PC-3 (cell line): ENCODE measurements at regions not wholly inside any gene's neighbourhood (a gene's known extent, or its start where the extent isn't known, plus 50 kb on each side); places are given as distances from the start of the nearest gene placed in this dataset.
"Not testable (repeated sequence)": the region's sequence is repeated elsewhere in the genome, so short reads cannot be mapped to it uniquely, and the experiment has no call there.

Experiments used
- ATAC-seq: fragments of 200-7000 bp; cut with Tn5 transposase; 2 replicates; pipeline ENCODE4 v1.9.1; 2020; ENCODE audit warnings: mild to moderate bottlenecking, moderate library complexity
- BruUV-seq: library from RNA; stranded (reverse); fragments of 400-500 nt; replicated peaks from 2 replicates; lab custom pipeline; 2021; lab: Mats Ljungman, UMichigan
- CTCF ChIA-PET: fragments of 300-600 bp; sonication (Branson Sonifier 250); formaldehyde crosslinking; loops from one replicate; lab custom pipeline; 2022; ENCODE audit warnings: antibody characterized with exemption; lab: Charles Lee
- POLR2A ChIA-PET: fragments of 300-600 bp; sonication (Branson Sonifier 250); formaldehyde crosslinking; loops from one replicate; lab custom pipeline; 2022; ENCODE audit warnings: antibody characterized with exemption; ENCODE audit not compliant: unreplicated experiment; lab: Charles Lee
- DNase-seq: peaks from one replicate; pipeline ENCODE4 v3.0.0-alpha.2; 2015
- H2AFZ ChIP-seq: fragments of 300-600 bp; sonication (generic); 2 replicates; pipeline ENCODE4 v1.6.0; 2016; ENCODE audit warnings: antibody characterized with exemption, low read length
- H3F3A ChIP-seq: fragments of 300-600 bp; sonication (generic); one replicate; pipeline ENCODE4 v1.6.0; 2017; ENCODE audit warnings: antibody characterized with exemption, low read length, control low read depth, mild to moderate bottlenecking; ENCODE audit not compliant: unreplicated experiment
- H3K27ac ChIP-seq: fragments of 300-600 bp; sonication (generic); 2 replicates; pipeline ENCODE4 v1.5.1; 2016; ENCODE audit warnings: mild to moderate bottlenecking, low read length
- H3K27me3 ChIP-seq: fragments of 300-600 bp; sonication (generic); 2 replicates; pipeline ENCODE4 v1.6.1; 2016; ENCODE audit warnings: low read length, mixed read lengths
- H3K36me3 ChIP-seq: fragments of 300-600 bp; sonication (generic); 2 replicates; pipeline ENCODE4 v1.6.1; 2016; ENCODE audit warnings: low read depth, mixed run types, low read length, mixed read lengths
- H3K4me1 ChIP-seq: fragments of 300-600 bp; sonication (generic); 2 replicates; pipeline ENCODE4 v1.5.1; 2016; ENCODE audit warnings: low read length; ENCODE audit not compliant: insufficient read depth
- H3K4me2 ChIP-seq: fragments of 300-600 bp; sonication (generic); 2 replicates; pipeline ENCODE4 v1.6.0; 2016; ENCODE audit warnings: low read length
- H3K4me3 ChIP-seq: fragments of 300-600 bp; sonication (generic); 2 replicates; pipeline ENCODE4 v1.5.1; 2016; ENCODE audit warnings: mild to moderate bottlenecking, low read length, mixed read lengths
- H3K79me2 ChIP-seq: fragments of 300-600 bp; sonication (generic); 2 replicates; pipeline ENCODE4 v1.6.1; 2017; ENCODE audit warnings: low read length, mixed read lengths
- H3K9ac ChIP-seq: fragments of 300-600 bp; sonication (generic); 2 replicates; pipeline ENCODE4 v1.6.0; 2016; ENCODE audit warnings: mild to moderate bottlenecking, low read length
- H3K9me2 ChIP-seq: fragments of 300-600 bp; sonication (generic); replicated peaks from 2 replicates; pipeline ENCODE4 v1.6.1; 2016; ENCODE audit warnings: mixed run types, low read length, mixed read lengths
- H3K9me3 ChIP-seq: fragments of 300-600 bp; sonication (generic); 2 replicates; pipeline ENCODE4 v1.6.1; 2016; ENCODE audit warnings: low read length, mixed read lengths
- H4K20me1 ChIP-seq: fragments of 300-600 bp; sonication (generic); 2 replicates; pipeline ENCODE4 v1.6.1; 2016; ENCODE audit warnings: low read length, mixed read lengths
- EZH2 ChIP-seq: fragments of 300-600 bp; sonication (generic); IDR thresholded peaks from one replicate; pipeline ENCODE4 v1.6.1; 2017; ENCODE audit warnings: antibody characterized with exemption, mild to moderate bottlenecking, low read length; ENCODE audit not compliant: unreplicated experiment
- EZH2phosphoT487 ChIP-seq: fragments of 300-600 bp; sonication (generic); IDR thresholded peaks from 2 replicates; pipeline ENCODE4 v1.6.1; 2018; ENCODE audit warnings: mild to moderate bottlenecking, antibody characterized with exemption, low read length, borderline replicate concordance
- intact Hi-C: fragments of 100-400 bp; cut with micrococcal nuclease; formaldehyde crosslinking; loops from 2 replicates; pipeline ENCODE4 v1.9.0; 2023
- TF ChIP-seq, protein P1 (sequence below): fragments of 300-600 bp; sonication (generic); conservative IDR thresholded peaks from 2 replicates; pipeline ENCODE4 v1.5.1; 2017; ENCODE audit warnings: antibody characterized with exemption, low read depth, mild to moderate bottlenecking, low read length

DNA sequence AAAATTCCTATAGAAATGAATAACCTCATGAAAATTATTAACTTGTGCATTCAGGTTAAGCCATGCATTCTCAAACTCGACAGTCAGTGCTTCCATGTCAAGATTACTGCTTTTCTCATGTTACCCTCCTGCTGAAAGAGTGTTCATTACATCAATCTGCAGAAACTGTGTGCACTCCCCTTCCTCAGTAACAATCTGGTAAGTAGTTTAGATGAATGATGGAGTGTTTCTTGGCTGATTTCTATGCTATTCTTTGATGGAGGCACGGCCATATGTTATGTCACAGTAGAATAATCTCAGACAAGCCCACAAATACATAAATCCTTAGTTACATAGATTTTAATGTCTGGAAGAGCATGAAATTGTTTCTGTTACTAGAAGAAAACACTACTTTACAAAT, 193.3 kb upstream of the FAM47A start:
- Histone ChIP-seq H3K27me3 (no peaks in the 10 kb centered on the region), H3K79me2 (no peaks in the 10 kb centered on the region), H3K9me2 (no peaks in the 10 kb centered on the region), H3K9ac (no peak overlapping the region), H3F3A (no peaks in the 10 kb centered on the region), H3K9me3 (no peaks in the 10 kb centered on the region), H3K27ac (no peak overlapping the region), H3K4me1 (no peaks in the 10 kb centered on the region), H3K4me3 (no peak overlapping the region), H3K36me3 (no peaks in the 10 kb centered on the region), H2AFZ (no peak overlapping the region), H3K4me2 (no peak overlapping the region), H4K20me1 (no peaks in the 10 kb centered on the region)
- ChIA-PET CTCF (no interaction called here), POLR2A (no interaction called here)
- DNase-seq, result no peak
- intact Hi-C loops, result no loop called here
- ATAC-seq, result no peak
- BruUV-seq, result no TSS peak
- no peak for TF ChIP-seq EZH2
- TF ChIP-seq EZH2phosphoT487, result no peak
- TF ChIP-seq, protein P1, sequence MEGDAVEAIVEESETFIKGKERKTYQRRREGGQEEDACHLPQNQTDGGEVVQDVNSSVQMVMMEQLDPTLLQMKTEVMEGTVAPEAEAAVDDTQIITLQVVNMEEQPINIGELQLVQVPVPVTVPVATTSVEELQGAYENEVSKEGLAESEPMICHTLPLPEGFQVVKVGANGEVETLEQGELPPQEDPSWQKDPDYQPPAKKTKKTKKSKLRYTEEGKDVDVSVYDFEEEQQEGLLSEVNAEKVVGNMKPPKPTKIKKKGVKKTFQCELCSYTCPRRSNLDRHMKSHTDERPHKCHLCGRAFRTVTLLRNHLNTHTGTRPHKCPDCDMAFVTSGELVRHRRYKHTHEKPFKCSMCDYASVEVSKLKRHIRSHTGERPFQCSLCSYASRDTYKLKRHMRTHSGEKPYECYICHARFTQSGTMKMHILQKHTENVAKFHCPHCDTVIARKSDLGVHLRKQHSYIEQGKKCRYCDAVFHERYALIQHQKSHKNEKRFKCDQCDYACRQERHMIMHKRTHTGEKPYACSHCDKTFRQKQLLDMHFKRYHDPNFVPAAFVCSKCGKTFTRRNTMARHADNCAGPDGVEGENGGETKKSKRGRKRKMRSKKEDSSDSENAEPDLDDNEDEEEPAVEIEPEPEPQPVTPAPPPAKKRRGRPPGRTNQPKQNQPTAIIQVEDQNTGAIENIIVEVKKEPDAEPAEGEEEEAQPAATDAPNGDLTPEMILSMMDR, result no peak

GRCh38 chrX:34320424-34320823, 188.3 kb upstream of the FAM47A start:
- H3K4me2 ChIP-seq, H4K20me1 ChIP-seq, H3K27me3 ChIP-seq, ATAC-seq, H3K27ac ChIP-seq, H3K4me3 ChIP-seq, H3K9me2 ChIP-seq, CTCF ChIA-PET, intact Hi-C loops, H3K9ac ChIP-seq, H2AFZ ChIP-seq, BruUV-seq, H3K9me3 ChIP-seq, H3K4me1 ChIP-seq, H3K36me3 ChIP-seq, H3K79me2 ChIP-seq, DNase-seq, POLR2A ChIA-PET, H3F3A ChIP-seq: not testable (repeated sequence)

DNA sequence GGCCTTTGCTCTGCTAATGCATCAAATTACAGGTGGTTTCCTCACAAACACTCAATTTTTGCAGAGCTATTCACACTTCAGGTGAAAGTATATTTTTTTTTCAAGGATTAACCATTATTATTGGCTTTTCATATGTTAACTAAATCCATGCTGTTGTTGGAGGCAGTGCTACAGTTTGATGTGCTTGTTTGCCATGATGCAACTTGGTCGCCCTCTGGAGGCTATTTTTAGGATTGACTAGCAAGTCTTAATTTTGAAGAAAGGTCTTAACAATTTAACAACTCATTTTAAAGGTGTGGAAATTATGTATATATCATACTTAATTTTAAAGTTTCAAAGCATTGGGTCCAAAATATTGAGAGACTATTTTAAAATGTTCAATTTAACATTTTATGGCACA, 168.8 kb upstream of the FAM47A start:
- Histone ChIP-seq H3K4me2 (no peak overlapping the region), H3K27ac (no peak overlapping the region), H3F3A (no peaks in the 10 kb centered on the region), H3K27me3 (no peaks in the 10 kb centered on the region), H3K79me2 (no peaks in the 10 kb centered on the region), H2AFZ (no peak overlapping the region), H3K9ac (no peak overlapping the region), H3K4me3 (no peak overlapping the region), H3K9me2 (no peaks in the 10 kb centered on the region), H3K4me1 (no peaks in the 10 kb centered on the region), H3K36me3 (no peaks in the 10 kb centered on the region), H4K20me1 (no peaks in the 10 kb centered on the region), H3K9me3 (no peaks in the 10 kb centered on the region)
- peak; percentile 52 for DNase-seq
- ChIA-PET CTCF (no interaction called here), POLR2A (no interaction called here)
- TF ChIP-seq EZH2phosphoT487, result no peak
- no peak for TF ChIP-seq EZH2
- TF ChIP-seq, protein P1, result peak; percentile 67
- no TSS peak for BruUV-seq
- ATAC-seq, result no peak
- intact Hi-C loops, result no loop called here
